Activated T-cell treated with anti-CD3 and anti-CD28 coated beads for 4 hours (primary cell): ENCODE measurements at regions not wholly inside any gene's neighbourhood (a gene's known extent, or its start where the extent isn't known, plus 50 kb on each side); places are given as distances from the start of the nearest gene placed in this dataset.
"Not testable (repeated sequence)": the region's sequence is repeated elsewhere in the genome, so short reads cannot be mapped to it uniquely, and the experiment has no call there.

Experiments used
- DNase-seq: peaks from one replicate; pipeline ENCODE4 v3.0.0-alpha.2; 2020

DNA sequence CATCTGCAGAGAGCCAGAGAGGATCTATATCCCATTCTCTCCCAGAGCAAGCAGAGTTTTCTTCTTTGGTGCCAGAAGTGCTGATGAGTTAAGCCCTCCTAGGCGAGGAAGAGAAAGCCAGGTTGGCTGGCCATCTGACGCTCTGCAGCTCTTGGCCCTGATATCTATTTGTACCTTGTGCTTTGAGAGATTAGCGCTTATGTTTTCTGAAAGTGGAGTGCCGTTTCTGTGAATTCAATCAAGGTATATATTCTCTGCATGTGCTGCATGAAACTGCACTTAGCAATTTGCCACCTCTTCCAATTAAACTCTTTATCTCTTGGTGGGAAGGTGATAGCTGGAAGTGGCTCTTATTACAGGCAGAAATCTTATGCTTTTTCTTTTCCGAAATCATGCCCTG, 177.5 kb downstream of the LPIN1 start:
- no peak for DNase-seq

DNA sequence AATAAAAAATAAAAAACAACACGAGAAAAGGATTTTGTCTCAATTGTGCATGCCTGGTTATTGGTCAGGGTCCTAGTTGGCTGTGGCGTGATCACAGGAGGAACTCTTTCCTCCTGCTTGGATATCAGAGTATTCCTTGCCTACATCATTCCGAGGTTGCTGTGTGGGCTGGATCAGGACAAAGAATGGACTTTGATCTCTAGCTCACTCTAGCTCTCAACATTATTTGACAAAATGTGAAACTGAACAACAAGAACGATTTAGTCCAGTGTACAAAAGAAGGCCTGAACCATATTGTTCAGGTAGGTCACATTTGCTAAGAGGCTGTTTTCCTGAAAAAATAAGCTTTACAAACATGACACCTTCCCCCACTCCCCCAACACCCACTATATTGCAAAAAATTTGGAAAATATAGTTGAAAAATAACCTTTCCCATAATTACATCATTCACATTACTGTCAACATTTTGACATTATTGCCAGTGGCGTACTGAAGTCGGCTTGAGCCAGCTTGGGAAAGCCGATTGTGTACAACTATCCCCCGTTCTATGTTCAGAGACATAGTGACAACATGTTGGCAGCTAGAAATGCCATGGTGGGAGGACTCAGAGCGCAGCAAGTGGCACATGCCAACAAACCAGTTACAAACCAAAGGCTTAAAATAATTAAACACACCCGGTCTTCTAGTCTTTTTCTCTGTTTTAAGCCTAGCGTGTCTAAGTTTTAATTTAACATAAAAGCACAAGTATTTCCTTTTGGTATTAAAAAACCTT, 179.0 kb downstream of the LPIN1 start:
- no peak for DNase-seq

DNA sequence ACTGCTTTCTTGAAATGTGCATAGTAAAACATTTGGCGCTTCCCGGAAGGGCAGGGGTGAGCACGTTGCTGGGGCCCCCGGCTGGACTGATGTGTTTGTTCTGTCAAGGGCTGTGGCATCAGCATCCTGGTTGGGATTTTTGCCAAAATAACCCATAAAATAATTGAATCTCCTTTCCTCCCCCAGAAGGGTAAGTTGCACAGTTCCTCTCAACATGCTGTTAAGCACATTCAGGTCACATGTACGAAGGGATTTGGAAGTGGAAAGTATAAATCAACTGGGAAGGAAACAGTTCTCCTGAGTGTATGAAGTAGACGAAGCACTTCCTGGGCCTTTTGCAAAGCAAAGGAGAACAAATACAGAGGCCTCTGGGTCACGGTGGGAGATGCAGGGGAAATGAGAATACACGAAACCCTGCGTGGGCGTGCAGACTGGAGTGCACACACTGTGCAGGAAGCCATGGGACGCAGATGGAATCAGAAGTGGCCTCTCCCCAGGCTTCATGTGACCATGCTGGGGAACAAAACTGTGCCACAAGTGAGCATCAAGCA, 183.9 kb downstream of the LPIN1 start:
- no peak for DNase-seq

DNA sequence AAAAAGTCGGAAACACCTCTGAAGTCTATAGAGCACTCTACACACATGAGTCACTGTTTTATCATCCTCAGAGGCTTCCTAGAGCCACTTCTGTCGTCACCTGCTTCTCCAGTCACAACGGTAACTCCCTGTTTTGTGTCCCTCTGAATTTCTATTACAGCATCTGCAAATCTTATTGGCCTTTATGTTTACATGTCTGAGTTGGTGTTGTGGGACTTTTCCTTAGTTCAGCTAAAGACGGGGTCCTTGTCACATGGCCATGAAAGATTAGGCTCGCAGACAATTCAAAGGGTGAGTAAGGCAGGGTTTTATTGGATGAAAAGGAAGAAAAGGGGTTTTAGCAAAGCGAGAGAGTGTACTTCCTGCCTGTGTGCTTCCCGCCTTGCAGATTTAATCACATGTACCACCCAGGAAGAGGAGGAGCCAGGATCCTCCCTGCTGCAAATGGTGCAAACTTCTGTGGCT, 185.6 kb downstream of the LPIN1 start:
- no peak for DNase-seq

DNA sequence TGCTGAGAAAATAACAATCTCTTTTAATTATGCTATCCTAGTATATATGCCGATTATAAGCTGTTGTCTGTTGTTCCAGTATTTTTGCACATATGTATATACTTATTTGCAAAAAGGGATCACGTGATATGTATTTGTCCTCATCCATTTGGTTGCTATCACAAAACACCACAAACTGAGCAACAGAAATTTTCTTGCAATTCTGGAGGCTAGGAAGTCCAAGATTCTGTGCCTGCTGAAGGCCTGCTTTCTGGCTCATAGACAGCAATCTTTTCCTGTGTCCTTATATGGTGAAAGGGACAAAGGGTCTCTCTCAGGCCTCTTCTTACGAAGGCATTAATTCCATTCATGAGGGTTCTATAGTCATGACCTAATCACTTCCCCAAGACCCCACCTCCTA, 186.5 kb downstream of the LPIN1 start:
- no peak for DNase-seq

DNA sequence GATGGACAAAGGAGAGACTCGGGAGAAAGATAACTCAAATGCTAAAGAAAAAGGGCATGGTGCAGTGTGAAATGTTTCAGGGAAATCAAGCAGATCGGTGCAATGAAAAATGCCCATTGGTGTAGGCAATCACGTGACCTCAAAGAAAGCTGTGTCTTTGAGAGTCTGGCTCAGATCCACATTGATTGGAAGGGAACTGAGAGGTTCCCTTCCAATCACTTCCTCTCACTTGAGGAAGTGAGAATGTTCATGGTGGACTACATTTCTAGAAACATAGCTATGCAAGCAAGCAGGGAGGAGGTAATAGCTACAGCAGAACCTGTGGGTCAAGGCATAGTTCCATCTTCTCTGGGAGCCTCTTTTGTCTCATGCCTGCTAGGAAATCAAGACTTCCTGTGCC, 187.4 kb downstream of the LPIN1 start:
- no peak for DNase-seq

DNA sequence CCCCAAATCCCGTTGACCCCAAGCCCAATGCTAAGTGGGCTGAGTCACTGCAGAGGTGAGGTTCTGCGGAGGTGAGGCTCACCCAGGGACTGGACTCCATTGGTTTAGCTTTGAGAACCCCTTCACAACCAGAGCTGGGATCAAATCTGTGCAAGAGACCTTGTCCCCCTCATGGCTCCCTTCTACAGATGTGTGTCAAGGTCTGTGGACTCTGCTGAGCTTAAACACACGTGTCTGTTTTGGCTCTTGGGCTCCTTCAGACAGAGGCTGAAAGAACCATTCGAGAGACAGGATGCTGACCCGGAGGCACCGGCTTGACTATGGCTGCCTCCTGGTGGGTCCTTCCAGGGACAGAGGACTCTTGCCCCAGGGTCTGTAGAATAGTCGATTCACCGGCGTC, 190.3 kb downstream of the LPIN1 start:
- DNase-seq: no peak

DNA sequence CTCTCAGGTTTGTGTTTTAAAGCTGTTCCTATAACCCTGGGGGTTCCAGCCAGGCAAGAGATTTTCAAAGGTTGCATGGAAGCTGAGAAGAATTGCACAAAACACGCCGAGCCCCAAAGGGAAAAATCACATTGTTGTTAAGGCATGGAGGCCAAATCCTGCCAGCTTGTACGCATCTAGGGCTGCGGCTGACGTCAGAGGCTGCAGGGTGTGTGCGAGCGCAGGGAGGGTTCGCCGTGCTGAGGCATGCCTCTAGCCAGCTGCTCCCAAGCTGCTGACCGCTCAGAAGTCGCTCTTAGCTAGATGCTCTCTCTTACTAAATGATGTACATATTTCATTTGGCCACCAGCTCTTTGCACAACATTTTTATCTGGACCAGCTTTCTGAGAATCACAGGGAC, 191.8 kb downstream of the LPIN1 start:
- no peak for DNase-seq

DNA sequence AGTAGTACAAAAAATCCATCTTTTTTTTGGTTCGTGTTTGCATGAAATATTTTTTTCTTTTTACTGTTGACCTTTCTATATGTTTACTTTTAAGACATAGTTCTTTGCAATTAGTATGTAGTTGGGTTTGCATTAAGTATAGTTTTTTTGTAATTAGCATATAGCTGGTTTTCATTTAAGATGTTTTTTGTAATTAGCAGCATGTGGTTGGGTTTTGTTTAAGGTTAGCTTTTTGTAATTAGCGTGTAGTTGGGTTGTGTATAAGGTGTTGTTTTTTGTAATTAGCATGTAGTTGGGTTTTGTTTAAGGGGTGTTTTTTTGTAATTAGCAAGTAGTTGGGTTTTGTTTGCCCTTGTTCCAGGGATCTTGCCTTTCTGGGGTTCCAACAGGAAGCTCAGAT, 193.1 kb downstream of the LPIN1 start:
- no peak for DNase-seq

DNA sequence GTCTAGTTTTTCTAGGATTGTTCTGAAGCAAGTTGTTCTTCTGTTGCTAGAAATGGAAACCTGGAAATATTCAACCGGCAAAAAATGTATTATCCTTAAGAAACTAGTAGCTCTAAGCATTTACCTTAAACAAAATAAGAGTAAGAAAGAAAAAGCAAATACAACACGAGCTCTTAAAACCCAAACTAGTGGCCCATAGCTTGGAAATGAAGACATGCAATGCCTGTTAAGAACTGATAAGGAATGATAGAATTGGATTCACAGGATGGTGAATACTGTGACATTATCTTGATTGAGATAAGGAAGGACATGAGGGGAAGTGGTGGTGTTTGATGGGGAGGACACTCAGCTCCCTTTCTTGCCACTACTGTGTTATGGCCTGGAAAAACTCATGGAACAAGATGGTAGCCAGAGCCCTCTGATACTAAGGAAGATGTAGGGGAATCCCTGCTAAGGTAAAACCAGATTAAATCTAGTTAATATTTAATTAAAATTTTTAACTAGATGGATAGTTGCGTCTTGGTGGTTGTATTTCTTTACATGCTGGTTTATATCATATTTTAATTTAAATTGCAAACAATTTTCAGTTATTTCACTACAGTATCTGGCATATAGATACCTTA, 193.8 kb downstream of the LPIN1 start:
- no peak for DNase-seq

DNA sequence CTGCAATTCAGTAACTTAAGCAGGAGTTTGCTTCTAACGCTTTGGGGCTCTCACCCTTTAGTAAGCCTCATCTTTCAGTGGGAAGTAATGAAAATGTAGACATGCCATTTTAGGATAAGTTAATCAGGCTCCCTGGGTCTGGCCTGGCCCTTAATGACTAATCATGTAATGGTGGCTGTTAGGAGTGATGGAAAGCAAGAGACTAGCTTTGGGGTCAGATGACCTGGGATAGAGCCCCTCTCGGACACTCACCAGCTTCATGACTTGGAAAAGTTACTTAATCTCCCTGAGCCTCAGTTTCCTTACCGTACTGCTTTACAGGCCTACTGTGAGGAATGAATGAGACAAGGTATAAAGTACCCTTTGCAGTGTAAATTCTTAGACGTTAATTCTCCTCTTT, 194.4 kb downstream of the LPIN1 start:
- DNase-seq: no peak

DNA sequence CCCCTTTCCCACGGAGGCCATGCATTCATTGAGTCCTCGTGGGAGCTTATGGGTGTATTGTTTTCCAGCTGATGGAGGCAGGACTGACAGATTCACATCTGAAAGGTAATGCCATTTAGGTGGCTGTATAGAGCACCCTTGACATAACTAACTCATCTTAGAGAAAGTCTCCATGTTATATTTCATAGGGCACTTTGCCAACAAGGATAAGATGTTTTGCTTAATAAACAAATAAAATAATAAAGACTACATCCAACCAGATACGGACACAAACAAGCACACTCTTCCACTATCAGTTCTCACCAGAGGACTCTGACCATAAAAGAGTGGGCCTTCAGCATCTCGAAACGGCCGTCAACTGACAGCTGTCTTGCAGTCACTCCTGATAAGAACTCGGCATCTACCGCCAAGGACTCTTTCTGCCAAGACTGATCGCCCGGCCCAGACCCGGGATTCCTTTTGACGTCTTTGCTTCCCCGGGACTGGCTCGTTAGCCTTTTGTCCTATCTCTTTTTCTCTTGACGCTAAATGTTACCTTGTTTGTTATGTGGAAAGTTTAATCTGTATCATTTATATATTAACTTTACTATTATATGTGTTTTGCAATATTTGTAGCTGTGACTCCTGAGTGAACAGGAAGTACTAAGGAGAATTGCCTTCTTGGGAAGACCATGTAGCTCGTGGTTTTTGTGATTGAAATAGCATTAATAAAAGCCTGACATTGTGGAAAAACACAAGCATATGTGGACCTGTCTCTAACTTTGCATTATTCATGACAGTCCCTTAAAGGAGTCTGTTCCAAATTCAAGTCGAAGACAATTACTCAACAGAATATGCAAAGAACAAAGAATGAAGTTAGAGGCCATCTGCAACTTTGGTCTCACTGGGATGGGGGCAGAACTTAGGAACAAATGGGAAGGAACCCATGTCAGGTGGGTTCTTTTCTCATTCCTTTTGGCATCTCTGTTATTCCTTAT, 195.1 kb downstream of the LPIN1 start:
- DNase-seq: no peak

DNA sequence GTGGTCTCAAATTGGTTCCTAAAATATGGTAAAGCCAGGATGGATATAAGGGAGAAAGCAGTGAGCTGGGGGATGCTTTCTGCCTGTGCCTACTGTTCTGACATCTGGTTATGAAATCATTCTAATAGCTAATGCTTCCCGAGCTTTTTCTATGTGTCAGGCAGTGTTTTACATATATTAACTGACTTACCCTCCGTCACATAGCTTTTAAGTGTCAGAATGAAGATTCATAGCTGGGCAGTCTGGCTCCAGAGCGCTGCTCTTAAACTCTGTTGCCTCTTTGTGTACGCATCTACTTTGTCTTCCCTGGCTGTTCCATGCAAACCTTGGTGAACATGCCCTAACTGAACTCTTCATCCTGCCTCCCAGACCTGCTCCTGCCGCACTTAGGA, 195.7 kb downstream of the LPIN1 start:
- no peak for DNase-seq

DNA sequence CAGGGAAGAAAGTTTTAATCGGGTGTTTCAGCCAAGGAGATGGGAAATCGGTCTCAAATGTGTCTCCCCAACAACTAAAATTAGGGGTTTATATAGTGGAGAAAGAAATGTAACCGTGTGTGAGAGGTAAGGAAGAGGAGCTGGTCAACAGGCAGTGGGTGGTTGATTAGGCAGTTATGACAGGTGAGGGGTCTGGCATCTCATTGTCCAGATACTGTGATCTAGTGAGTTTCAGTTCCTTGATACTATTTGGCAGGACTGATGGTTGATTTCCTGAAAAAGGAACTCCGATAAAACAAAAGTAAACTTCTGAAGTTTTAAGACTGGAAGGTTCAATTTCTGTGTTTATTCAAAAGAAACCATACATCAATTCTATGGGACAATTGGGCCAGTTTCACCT, 197.9 kb downstream of the LPIN1 start:
- no peak for DNase-seq

DNA sequence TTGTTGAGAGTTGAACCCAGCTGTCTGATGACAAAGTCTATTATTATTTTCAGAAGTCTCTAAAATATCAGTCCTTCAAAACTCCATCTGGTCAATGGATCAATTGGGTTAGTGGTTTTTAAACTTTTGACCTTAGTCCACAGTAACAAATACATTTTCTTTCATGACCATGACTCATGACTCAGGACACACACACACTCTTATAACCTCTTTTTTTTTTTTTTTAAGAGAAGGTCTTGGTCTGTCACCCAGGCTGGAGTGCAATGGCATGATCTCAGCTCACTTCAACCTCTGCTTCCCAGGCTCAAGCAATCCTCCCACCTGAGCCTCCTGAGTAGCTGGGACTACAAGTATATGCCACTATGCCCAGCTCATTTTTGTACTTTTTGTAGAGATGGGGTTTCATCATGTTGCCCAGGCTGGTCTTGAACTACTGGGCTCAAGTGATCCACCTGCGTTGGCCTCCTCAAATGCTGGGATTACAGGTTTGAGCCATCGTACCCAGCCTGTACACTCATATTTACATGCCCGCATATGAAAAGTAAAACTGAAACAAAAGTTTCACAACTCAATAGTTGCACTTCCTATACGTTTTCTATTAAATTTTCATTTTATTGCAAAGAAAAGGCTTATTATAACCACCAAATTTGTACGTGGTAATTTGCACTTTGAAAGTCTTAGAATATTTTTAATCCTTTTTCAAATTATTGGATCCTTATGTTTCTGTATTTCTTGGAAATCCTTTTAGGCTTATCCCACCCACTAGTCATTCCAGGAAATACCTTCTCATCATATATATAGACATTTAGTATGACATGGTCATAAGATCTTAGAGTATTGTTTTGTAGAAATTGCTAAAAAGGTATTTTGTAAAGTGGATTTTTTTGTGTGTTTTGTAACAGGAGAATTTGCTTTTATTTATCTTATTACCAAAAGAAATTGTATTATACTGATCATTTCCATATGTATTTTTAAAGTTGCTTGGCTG, 199.0 kb downstream of the LPIN1 start:
- no peak for DNase-seq

DNA sequence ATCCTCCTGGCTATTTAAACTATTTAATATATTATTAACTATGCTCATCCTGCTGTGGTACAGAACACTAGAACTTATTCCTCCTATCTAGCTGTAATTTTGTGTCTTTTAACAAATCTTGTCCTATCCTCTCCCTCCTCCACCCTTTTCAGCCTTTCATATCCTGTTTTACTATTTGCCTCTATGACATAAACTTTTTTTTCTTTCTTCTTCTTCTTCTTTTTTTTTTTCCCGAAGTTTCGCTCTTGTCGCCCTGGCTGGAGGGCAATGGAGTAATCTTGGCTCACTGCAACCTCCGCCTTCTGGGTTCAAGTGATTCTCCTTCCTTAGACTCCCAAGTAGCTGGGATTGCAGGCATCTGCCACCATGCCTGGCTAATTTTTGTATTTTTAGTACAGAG, 201.5 kb downstream of the LPIN1 start:
- no peak for DNase-seq

DNA sequence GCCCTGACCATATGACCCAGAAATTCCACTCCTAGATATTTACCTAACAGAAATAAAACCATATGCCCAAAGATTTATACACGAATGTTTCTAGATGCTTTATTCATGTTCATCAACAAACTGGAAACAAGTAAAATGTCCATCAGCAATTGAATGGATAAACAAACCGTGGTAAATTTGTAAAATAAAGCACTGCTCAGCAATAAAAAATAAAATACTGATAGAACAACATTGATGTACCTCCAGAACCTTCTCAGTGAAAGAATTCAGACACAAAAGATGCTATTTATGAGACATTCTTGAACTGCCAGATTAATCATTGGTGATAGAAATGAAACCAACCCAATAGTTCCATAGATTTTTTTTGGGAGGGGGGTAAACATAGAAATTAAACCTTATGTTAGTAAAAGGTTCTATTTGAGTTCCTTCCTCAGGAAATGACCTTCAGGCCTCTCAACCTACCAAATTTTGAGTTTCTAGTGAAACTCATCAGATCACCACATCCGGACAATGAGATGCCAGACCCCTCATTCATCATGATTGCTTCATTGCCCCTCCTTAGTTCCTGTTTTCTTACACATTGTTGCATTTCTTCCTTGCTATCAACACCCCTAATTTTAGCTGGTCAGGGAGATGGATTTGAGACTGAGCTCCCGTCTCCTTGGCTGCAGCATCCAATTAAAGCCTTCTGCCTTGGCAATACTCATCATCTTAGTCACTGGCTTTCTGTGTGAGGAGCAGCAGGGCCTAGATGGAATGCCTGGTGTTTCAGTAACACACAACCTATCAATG, 203.5 kb downstream of the LPIN1 start:
- DNase-seq: no peak

DNA sequence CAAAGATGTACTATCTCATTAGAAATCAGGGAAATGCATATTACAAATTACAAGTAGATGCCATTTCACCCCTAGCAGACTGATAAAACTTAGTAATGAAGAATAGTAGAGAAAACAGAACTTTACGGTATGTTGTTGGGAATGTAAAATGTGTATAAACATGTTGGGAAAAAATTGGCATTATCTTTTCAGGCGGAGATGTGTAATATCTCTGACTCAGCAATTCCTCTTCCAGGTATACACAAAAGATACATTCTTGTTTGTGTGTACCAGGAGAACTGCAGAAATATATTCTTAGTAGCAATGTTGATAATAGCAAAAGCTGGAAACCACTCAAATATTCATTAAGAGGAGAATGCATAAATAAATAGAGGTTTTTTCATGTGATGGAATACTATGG, 204.5 kb downstream of the LPIN1 start:
- DNase-seq: no peak

DNA sequence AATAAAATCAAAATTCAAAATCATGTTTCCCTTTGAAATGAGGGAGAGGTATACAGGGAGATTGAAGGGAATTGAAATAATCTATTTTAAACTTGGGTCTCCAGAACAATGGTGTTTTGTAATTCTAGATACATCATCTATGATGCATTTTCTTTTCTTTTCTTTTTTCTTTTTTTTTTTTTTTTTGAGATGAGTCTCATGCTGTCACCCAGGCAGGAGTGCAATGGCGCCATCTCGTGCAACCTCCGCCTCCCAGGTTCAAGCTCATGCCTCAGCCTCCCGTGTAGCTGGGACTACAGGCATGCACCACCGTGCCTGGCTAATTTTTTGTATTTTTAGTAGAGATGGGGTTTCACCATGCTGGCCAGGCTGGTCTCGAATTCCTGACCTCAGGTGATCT, 205.1 kb downstream of the LPIN1 start:
- not testable (repeated sequence) for DNase-seq

DNA sequence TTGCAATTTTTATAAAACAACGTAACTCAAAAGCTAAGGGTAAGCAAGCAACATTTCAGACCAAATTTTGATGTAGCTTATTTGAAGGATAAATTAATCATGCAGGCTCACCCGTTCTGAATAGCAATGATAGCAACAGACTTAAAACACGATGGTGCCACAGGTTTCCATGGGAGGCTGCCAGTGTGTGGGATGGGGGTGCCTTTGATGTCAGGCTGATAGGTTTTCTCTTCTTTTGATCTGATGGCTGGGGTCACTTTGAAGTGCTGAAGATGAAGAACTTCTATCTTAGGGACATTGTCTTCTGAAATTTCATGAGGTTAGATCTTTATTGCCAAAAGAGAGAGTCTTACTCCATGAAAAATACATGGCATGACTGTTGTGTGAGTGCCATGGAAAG, 206.8 kb downstream of the LPIN1 start:
- DNase-seq: no peak

DNA sequence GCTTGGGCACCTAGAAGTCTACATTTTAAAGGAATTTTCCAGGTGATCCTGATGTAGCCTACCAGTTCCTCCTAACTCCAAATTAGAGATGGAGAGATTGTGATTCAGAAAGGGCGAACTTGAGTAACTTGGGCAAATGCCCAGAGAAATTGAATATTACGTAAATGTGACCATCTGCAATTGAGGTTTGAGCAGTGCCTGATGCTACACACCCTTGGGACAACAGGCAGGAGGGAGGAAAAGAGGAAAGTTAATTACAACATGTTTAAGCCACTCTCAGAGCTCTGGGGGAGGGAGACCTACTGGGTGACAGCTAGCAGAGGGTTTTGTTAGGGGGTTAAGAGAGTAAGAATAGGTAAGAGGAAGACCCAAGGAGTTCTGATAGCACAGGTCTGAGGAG, 208.9 kb downstream of the LPIN1 start:
- no peak for DNase-seq
